Mucosa of descending colon (tissue), 3 donors: ENCODE measurements at regions not wholly inside any gene's neighbourhood (a gene's known extent, or its start where the extent isn't known, plus 50 kb on each side); places are given as distances from the start of the nearest gene placed in this dataset.

Source experiments
- ATAC-seq: fragments of 200-7000 bp; cut with Tn5 transposase; one replicate; pipeline ENCODE4 v1.9.1; 2020; ENCODE audit warnings: mild to moderate bottlenecking, moderate library complexity
- DNase-seq, 3 donors: peaks; one replicate each; pipeline ENCODE4 v3.0.0-alpha.2; 2020
- H3K36me3 ChIP-seq: fragments of 200-600 bp; one replicate; pipeline ENCODE4 v1.8.0; 2021; ENCODE audit warnings: low read depth, mild to moderate bottlenecking
- H3K4me1 ChIP-seq: fragments of 200-600 bp; one replicate; pipeline ENCODE4 v1.8.0; 2021; ENCODE audit warnings: low read depth, mild to moderate bottlenecking
- H3K4me3 ChIP-seq: fragments of 200-600 bp; one replicate; pipeline ENCODE4 v1.8.0; 2021; ENCODE audit warnings: mild to moderate bottlenecking
- H3K9me3 ChIP-seq: fragments of 200-600 bp; one replicate; pipeline ENCODE4 v1.8.0; 2021; ENCODE audit warnings: mild to moderate bottlenecking
- CTCF ChIP-seq: fragments of 200-600 bp; IDR thresholded peaks from one replicate; pipeline ENCODE4 v1.8.0; 2022; ENCODE audit warnings: antibody characterized with exemption, mild to moderate bottlenecking
- intact Hi-C, 2 donors: fragments of 100-400 bp; cut with DNase I in 1 of 2; cut with micrococcal nuclease in 1 of 2; formaldehyde crosslinking; loops; one replicate each; pipeline versions ENCODE4 v1.11.0 to v1.11.1; 2022; cut with DNase I, micrococcal nuclease
- donor health status: DM: no; HTN: no; CAD: no; lungs with moderate emphysema.
- donor health status: DM: no; HTN: no; CAD: no.
- donor health status: DM: no; HTN: yes; CAD: no.

DNA sequence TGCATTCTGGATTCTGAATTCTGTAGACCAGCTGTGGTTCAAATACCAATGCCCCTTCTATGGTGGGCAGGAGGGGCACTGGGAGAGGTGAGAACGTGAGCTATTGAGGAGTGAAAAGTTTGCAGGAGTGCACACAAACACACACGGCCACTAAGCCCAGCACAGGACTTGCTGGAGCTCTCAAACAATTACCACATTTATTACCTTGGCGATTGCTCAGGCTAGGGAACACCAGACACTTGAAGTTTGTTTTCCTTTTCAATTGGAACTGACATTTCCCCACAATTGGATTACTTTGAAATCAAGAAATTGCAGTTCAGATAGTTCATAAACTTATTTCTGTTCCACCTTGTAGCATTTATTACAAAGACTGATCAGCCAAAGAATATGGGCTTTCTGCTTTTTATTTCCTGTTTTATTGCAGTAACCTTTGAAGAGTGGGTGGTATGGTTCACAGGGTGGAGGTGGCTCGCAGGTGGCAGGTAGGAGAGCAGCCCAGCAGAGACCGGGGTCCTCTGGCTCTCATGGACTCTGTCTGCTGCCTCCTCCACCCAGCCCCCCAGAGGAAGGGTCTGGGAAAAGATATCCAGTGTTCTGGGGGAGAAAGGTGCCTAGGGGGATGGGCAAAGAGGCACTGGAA is 429.8 kb upstream of the CCDC196 start:
- ATAC-seq (peak; percentile 71), DNase-seq (peak in 1 of 3 donors; percentile 35)
- intact Hi-C loops: no loop called here
- Histone ChIP-seq H3K9me3 (no peaks in the 10 kb centered on the region), H3K4me3 (no peak overlapping the region), H3K4me1 (peaks cover 16% of the 10 kb centered on the region), H3K36me3 (no peaks in the 10 kb centered on the region)
- no peak for TF ChIP-seq CTCF

GRCh38 chr14:66056926-66057552 is 429.1 kb upstream of the CCDC196 start:
- H3K4me3 ChIP-seq: no peak overlapping the region
- TF ChIP-seq CTCF: no peak
- no peaks in the 10 kb centered on the region for H3K9me3 ChIP-seq
- H3K4me1 ChIP-seq: peaks cover 16% of the 10 kb centered on the region
- ATAC-seq (peak; percentile 83), DNase-seq (peak in 2 of 3 donors; percentile 28 to 36)
- intact Hi-C loops: no loop called here
- no peaks in the 10 kb centered on the region for H3K36me3 ChIP-seq

DNA sequence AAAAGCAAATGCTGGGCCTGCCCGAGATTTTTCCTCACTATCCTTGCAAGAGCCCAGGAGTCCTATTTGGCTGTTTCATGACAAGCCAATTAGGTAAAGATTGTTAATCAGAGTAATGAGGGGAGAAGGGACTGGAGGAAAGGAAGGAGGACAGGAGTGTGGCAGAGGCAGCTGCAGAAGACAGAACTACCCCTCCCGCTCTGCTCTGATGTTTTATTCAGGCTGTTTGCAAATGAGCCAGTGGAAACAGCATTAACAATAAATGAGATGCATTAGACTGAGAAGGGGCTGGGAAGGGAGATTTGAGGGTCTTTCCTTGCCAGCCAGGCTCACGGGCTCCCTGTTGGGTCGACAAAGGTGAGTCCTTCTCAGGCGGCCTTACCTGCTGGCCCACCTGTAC is 421.0 kb upstream of the CCDC196 start:
- no peak for TF ChIP-seq CTCF
- intact Hi-C loops: no loop called here
- ATAC-seq (no peak), DNase-seq (no peak)
- no peaks in the 10 kb centered on the region for H3K36me3 ChIP-seq
- no peak overlapping the region for H3K4me3 ChIP-seq
- H3K4me1 ChIP-seq: no peaks in the 10 kb centered on the region
- no peaks in the 10 kb centered on the region for H3K9me3 ChIP-seq

DNA sequence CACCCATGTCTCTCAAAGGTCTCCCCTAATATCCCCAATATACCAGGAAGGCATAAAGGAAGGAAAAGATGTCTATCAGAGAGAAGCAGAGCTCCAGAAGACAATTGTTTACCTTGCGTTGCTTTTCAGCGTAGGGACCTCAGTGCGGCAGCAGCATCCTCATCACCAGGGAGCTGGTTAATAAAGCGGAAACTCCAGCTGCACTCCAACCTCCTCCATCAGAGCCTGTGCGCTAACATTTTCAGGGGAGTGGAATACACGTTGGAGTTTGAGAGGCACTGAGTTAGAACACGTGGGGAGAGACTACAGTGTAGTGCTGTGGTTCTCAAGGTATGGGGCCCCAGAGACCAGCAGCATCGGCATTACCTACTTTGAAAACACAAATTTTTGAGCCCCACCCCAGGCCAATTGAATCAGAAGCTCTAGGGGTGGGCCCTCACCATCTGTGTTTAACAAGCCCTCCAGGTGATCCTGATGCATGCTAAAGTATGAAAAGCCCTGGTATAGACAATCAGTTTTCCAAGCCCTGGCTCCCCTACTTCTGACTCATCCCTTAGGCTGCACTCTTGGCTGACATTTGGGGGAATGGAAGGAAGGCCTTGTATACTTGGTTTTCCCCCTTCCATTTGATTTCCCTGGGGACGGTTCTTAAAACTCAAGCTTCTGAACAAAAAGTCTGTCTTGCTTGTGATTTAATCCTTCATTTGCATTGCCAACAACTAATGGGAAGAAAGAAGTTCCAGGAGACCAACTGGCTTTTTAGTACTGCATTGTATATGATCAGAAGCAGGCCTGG is 419.0 kb upstream of the CCDC196 start:
- no peak for ATAC-seq
- H3K36me3 ChIP-seq: no peaks in the 10 kb centered on the region
- intact Hi-C loops: no loop called here
- no peaks in the 10 kb centered on the region for H3K9me3 ChIP-seq
- TF ChIP-seq CTCF: no peak
- H3K4me3 ChIP-seq: no peak overlapping the region
- no peaks in the 10 kb centered on the region for H3K4me1 ChIP-seq
- no peak for DNase-seq

DNA sequence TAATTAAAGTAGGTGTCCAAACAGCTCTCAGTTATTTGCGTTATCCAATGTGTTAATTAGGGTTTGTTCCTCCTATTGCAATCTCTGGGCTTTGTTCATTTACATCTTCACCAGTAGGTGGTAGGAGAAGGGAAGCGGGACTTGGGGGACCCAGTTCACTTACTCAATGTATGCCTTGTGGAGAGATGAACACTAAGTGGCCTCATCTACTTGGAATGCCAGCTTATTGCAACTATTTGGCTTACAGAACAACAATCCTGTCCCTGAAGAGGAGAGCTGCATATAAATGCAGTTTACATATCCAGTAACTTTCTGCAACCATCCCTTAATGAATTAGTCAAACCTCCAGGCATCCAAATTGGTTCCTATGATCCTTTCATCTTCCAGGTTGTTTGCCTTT is 417.1 kb upstream of the CCDC196 start:
- DNase-seq (no peak), ATAC-seq (no peak)
- no peaks in the 10 kb centered on the region for H3K9me3 ChIP-seq
- intact Hi-C loops: no loop called here
- H3K4me3 ChIP-seq: no peak overlapping the region
- no peaks in the 10 kb centered on the region for H3K4me1 ChIP-seq
- no peaks in the 10 kb centered on the region for H3K36me3 ChIP-seq
- TF ChIP-seq CTCF: no peak
